ENCODE measurements at regions not wholly inside any gene's neighbourhood (a gene's known extent, or its start where the extent isn't known, plus 50 kb on each side); places are given as distances from the start of the nearest gene placed in this dataset.

GRCh38 chr5:164876793-164877192 lies 1371.4 kb downstream of the MAT2B start (continued):
- TF ChIP-seq MLX (CRISPR knock-in tag; IDR thresholded peaks at IDR 0.05) (no peak), NFE2L1 (CRISPR knock-in tag; IDR thresholded peaks at IDR 0.05) (no peak), USF2 (CRISPR knock-in tag; IDR thresholded peaks at IDR 0.05) (no peak), ETV6 (CRISPR knock-in tag; IDR thresholded peaks at IDR 0.05) (no peak), GABPB1 (CRISPR knock-in tag; IDR thresholded peaks at IDR 0.05) (no peak), USF1 (CRISPR knock-in tag; IDR thresholded peaks at IDR 0.05) (no peak), FOXJ3 (CRISPR knock-in tag; IDR thresholded peaks at IDR 0.05; ENCODE audit: borderline replicate concordance) (no peak), NR3C1 (CRISPR knock-in tag; conservative IDR thresholded peaks at IDR 0.05; ENCODE audit: low read depth) (no peak)

- CTCF ChIA-PET = no interaction called here
- Mint-ChIP-seq H3K36me3 (peaks cover 6% of the 10 kb centered on the region), H3K27ac (no peak overlapping the region), H3K9me3 (peaks cover 12% of the 10 kb centered on the region), H3K27me3 (ENCODE audit: low read depth) (no peaks in the 10 kb centered on the region), H3K4me3 (no peak overlapping the region), H3K4me1 (peaks cover 4% of the 10 kb centered on the region)
- TF ChIP-seq CTCF (IDR thresholded peaks at IDR 0.05) = no peak
- no peak for TF ChIP-seq CREB1 (CRISPR knock-in tag; IDR thresholded peaks at IDR 0.05)
- no peak for TF ChIP-seq ZNF138 (CRISPR knock-in tag; conservative IDR thresholded peaks at IDR 0.05)
- TF ChIP-seq MLX (CRISPR knock-in tag; IDR thresholded peaks at IDR 0.05) = no peak
- TF ChIP-seq ZNF232 (CRISPR knock-in tag; IDR thresholded peaks at IDR 0.05) = no peak
- no peak for TF ChIP-seq MXD4 (CRISPR knock-in tag; IDR thresholded peaks at IDR 0.05; ENCODE audit: borderline replicate concordance)
- no peak for TF ChIP-seq ZNF512 (CRISPR knock-in tag; IDR thresholded peaks at IDR 0.05; ENCODE audit: borderline replicate concordance)
- no peak for TF ChIP-seq NR1H2 (CRISPR knock-in tag; IDR thresholded peaks at IDR 0.05)
- TF ChIP-seq ZNF263 (CRISPR knock-in tag; IDR thresholded peaks at IDR 0.05; ENCODE audit: low read depth) = no peak
- TF ChIP-seq PRRX2 (CRISPR knock-in tag; IDR thresholded peaks at IDR 0.05) = no peak
- TF ChIP-seq ZNF121 (CRISPR knock-in tag; IDR thresholded peaks at IDR 0.05) = no peak
- DNase-seq (ENCODE audit: low spot score) (no peak), ATAC-seq (no peak)
- POLR2A ChIA-PET = no interaction called here
These were observed 1376.0 kb downstream of the MAT2B start for GRCh38 chr5:164881442-164881841.

- H3K27me3 Mint-ChIP-seq (ENCODE audit: low read depth) = no peaks in the 10 kb centered on the region
- POLR2A ChIA-PET = no interaction called here
- no peak for TF ChIP-seq ZNF263 (CRISPR knock-in tag; IDR thresholded peaks at IDR 0.05; ENCODE audit: low read depth)
- TF ChIP-seq ZNF138 (CRISPR knock-in tag; conservative IDR thresholded peaks at IDR 0.05) = no peak
- TF ChIP-seq ZNF281 (CRISPR knock-in tag; IDR thresholded peaks at IDR 0.05) = no peak
- TF ChIP-seq ZNF416 (CRISPR knock-in tag; IDR thresholded peaks at IDR 0.05) = no peak
- TF ChIP-seq ZNF317 (CRISPR knock-in tag; IDR thresholded peaks at IDR 0.05; ENCODE audit: borderline replicate concordance, low read depth) = no peak
- no peak for TF ChIP-seq NFE2L1 (CRISPR knock-in tag; IDR thresholded peaks at IDR 0.05)
- TF ChIP-seq FOXP1 (CRISPR knock-in tag; IDR thresholded peaks at IDR 0.05; ENCODE audit: borderline replicate concordance) = no peak
- no peak for TF ChIP-seq ATF3 (CRISPR knock-in tag; conservative IDR thresholded peaks at IDR 0.05)
- no peak for TF ChIP-seq TEAD1 (CRISPR knock-in tag; IDR thresholded peaks at IDR 0.05)
These were observed 1379.8 kb downstream of the MAT2B start for GRCh38 chr5:164885179-164885578.

More at GRCh38 chr5:164885179-164885578, 1379.8 kb downstream of the MAT2B start:
- H3K4me1 Mint-ChIP-seq = no peaks in the 10 kb centered on the region
- ATAC-seq (no peak), DNase-seq (ENCODE audit: low spot score) (no peak)
- H3K9me3 Mint-ChIP-seq = peaks cover 2% of the 10 kb centered on the region; the same call in 1 of the 2 replicates
- H3K4me3 Mint-ChIP-seq = no peak overlapping the region
- no peak overlapping the region for H3K27ac Mint-ChIP-seq
- H3K36me3 Mint-ChIP-seq = no peaks in the 10 kb centered on the region
- CTCF ChIA-PET = no interaction called here
